ENCODE measurements at regions not wholly inside any gene's neighbourhood (a gene's known extent, or its start where the extent isn't known, plus 50 kb on each side); places are given as distances from the start of the nearest gene placed in this dataset.

GRCh38 chr12:69163681-69164362, 75.5 kb upstream of the CPSF6 start:
- 75 to 77% methylated on average over 4 of the region's 4 CpGs for WGBS, 2 donors
- H3K4me1 ChIP-seq = no peaks in the 10 kb centered on the region
- DNase-seq = no peak
- H3K4me3 ChIP-seq = no peak overlapping the region
- ATAC-seq = no peak
- no peaks in the 10 kb centered on the region for H3K36me3 ChIP-seq
- TF ChIP-seq CTCF (IDR thresholded peaks at IDR 0.05) = no peak
- no peaks in the 10 kb centered on the region for H3K27me3 ChIP-seq
- H3K27ac ChIP-seq = no peak overlapping the region
- intact Hi-C loops (cut with DNase I) = no loop called here
- H3K9me3 ChIP-seq = no peaks in the 10 kb centered on the region
- FAIRE-seq = no peak

GRCh38 chr12:69167648-69168165, 71.7 kb upstream of the CPSF6 start:
- Histone ChIP-seq H3K27ac (no peak overlapping the region), H3K27me3 (no peaks in the 10 kb centered on the region), H3K36me3 (no peaks in the 10 kb centered on the region), H3K4me3 (no peak overlapping the region), H3K9me3 (no peaks in the 10 kb centered on the region), H3K4me1 (no peaks in the 10 kb centered on the region)
- DNase-seq = no peak
- TF ChIP-seq CTCF (IDR thresholded peaks at IDR 0.05) = no peak
- intact Hi-C loops (cut with DNase I) = no loop called here
- FAIRE-seq = no peak
- no peak for ATAC-seq
- 87 to 89% methylated on average over 3 of the region's 3 CpGs for WGBS, 2 donors

GRCh38 chr12:69168363-69168762, 71.0 kb upstream of the CPSF6 start:
- Histone ChIP-seq H3K4me3 (no peak overlapping the region), H3K27me3 (no peaks in the 10 kb centered on the region), H3K27ac (no peak overlapping the region), H3K9me3 (no peaks in the 10 kb centered on the region), H3K36me3 (no peaks in the 10 kb centered on the region), H3K4me1 (no peaks in the 10 kb centered on the region)
- 91 to 92% methylated on average over 5 of the region's 5 CpGs for WGBS, 2 donors
- FAIRE-seq = no peak
- DNase-seq = no peak
- no peak for TF ChIP-seq CTCF (IDR thresholded peaks at IDR 0.05)
- no peak for ATAC-seq
- intact Hi-C loops (cut with DNase I) = no loop called here

- no peaks in the 10 kb centered on the region for H3K36me3 ChIP-seq
- intact Hi-C loops (cut with DNase I) = no loop called here
- DNase-seq (no peak), ATAC-seq (no peak), FAIRE-seq (no peak)
- H3K9me3 ChIP-seq = no peaks in the 10 kb centered on the region
- no peak overlapping the region for H3K27ac ChIP-seq
- H3K27me3 ChIP-seq = no peaks in the 10 kb centered on the region
- no peak for TF ChIP-seq CTCF (IDR thresholded peaks at IDR 0.05)
- 89 to 91% methylated on average over 3 of the region's 3 CpGs for WGBS, 2 donors
- no peaks in the 10 kb centered on the region for H3K4me1 ChIP-seq
- no peak overlapping the region for H3K4me3 ChIP-seq
Measured at GRCh38 chr12:69168828-69169227, 70.5 kb upstream of the CPSF6 start.

- TF ChIP-seq CTCF (IDR thresholded peaks at IDR 0.05) = no peak
- ATAC-seq = no peak
- no peak for DNase-seq
- Histone ChIP-seq H3K36me3 (no peaks in the 10 kb centered on the region), H3K27me3 (no peaks in the 10 kb centered on the region), H3K4me3 (no peak overlapping the region), H3K4me1 (no peaks in the 10 kb centered on the region), H3K9me3 (no peaks in the 10 kb centered on the region), H3K27ac (no peak overlapping the region)
- 63 to 72% methylated on average over 4 of the region's 4 CpGs for WGBS, 2 donors
- intact Hi-C loops (cut with DNase I) = no loop called here
- no peak for FAIRE-seq
Measured at GRCh38 chr12:69170293-69170692, 69.1 kb upstream of the CPSF6 start.

All from pancreas (tissue), 10 donors.